PC-3 (cell line): ENCODE measurements at regions not wholly inside any gene's neighbourhood (a gene's known extent, or its start where the extent isn't known, plus 50 kb on each side); places are given as distances from the start of the nearest gene placed in this dataset.
A peak's percentile ranks its signal among the peaks of the same experiment; 100 is the strongest.

ENCODE experiments used
- ATAC-seq: fragments of 200-7000 bp; cut with Tn5 transposase; 2 replicates; pipeline ENCODE4 v1.9.1; 2020; ENCODE audit warnings: mild to moderate bottlenecking, moderate library complexity
- BruUV-seq: library from RNA; stranded (reverse); fragments of 400-500 nt; replicated peaks from 2 replicates; lab custom pipeline; 2021; lab: Mats Ljungman, UMichigan
- CTCF ChIA-PET: fragments of 300-600 bp; sonication (Branson Sonifier 250); formaldehyde crosslinking; loops from one replicate; lab custom pipeline; 2022; ENCODE audit warnings: antibody characterized with exemption; lab: Charles Lee
- POLR2A ChIA-PET: fragments of 300-600 bp; sonication (Branson Sonifier 250); formaldehyde crosslinking; loops from one replicate; lab custom pipeline; 2022; ENCODE audit warnings: antibody characterized with exemption; ENCODE audit not compliant: unreplicated experiment; lab: Charles Lee
- DNase-seq: peaks from one replicate; pipeline ENCODE4 v3.0.0-alpha.2; 2015
- H2AFZ ChIP-seq: fragments of 300-600 bp; sonication (generic); 2 replicates; pipeline ENCODE4 v1.6.0; 2016; ENCODE audit warnings: antibody characterized with exemption, low read length
- H3F3A ChIP-seq: fragments of 300-600 bp; sonication (generic); one replicate; pipeline ENCODE4 v1.6.0; 2017; ENCODE audit warnings: antibody characterized with exemption, low read length, control low read depth, mild to moderate bottlenecking; ENCODE audit not compliant: unreplicated experiment
- H3K27ac ChIP-seq: fragments of 300-600 bp; sonication (generic); 2 replicates; pipeline ENCODE4 v1.5.1; 2016; ENCODE audit warnings: mild to moderate bottlenecking, low read length
- H3K27me3 ChIP-seq: fragments of 300-600 bp; sonication (generic); 2 replicates; pipeline ENCODE4 v1.6.1; 2016; ENCODE audit warnings: low read length, mixed read lengths
- H3K36me3 ChIP-seq: fragments of 300-600 bp; sonication (generic); 2 replicates; pipeline ENCODE4 v1.6.1; 2016; ENCODE audit warnings: low read depth, mixed run types, low read length, mixed read lengths
- H3K4me1 ChIP-seq: fragments of 300-600 bp; sonication (generic); 2 replicates; pipeline ENCODE4 v1.5.1; 2016; ENCODE audit warnings: low read length; ENCODE audit not compliant: insufficient read depth
- H3K4me2 ChIP-seq: fragments of 300-600 bp; sonication (generic); 2 replicates; pipeline ENCODE4 v1.6.0; 2016; ENCODE audit warnings: low read length
- H3K4me3 ChIP-seq: fragments of 300-600 bp; sonication (generic); 2 replicates; pipeline ENCODE4 v1.5.1; 2016; ENCODE audit warnings: mild to moderate bottlenecking, low read length, mixed read lengths
- H3K79me2 ChIP-seq: fragments of 300-600 bp; sonication (generic); 2 replicates; pipeline ENCODE4 v1.6.1; 2017; ENCODE audit warnings: low read length, mixed read lengths
- H3K9ac ChIP-seq: fragments of 300-600 bp; sonication (generic); 2 replicates; pipeline ENCODE4 v1.6.0; 2016; ENCODE audit warnings: mild to moderate bottlenecking, low read length
- H3K9me2 ChIP-seq: fragments of 300-600 bp; sonication (generic); replicated peaks from 2 replicates; pipeline ENCODE4 v1.6.1; 2016; ENCODE audit warnings: mixed run types, low read length, mixed read lengths
- H3K9me3 ChIP-seq: fragments of 300-600 bp; sonication (generic); 2 replicates; pipeline ENCODE4 v1.6.1; 2016; ENCODE audit warnings: low read length, mixed read lengths
- H4K20me1 ChIP-seq: fragments of 300-600 bp; sonication (generic); 2 replicates; pipeline ENCODE4 v1.6.1; 2016; ENCODE audit warnings: low read length, mixed read lengths
- EZH2 ChIP-seq: fragments of 300-600 bp; sonication (generic); IDR thresholded peaks from one replicate; pipeline ENCODE4 v1.6.1; 2017; ENCODE audit warnings: antibody characterized with exemption, mild to moderate bottlenecking, low read length; ENCODE audit not compliant: unreplicated experiment
- EZH2phosphoT487 ChIP-seq: fragments of 300-600 bp; sonication (generic); IDR thresholded peaks from 2 replicates; pipeline ENCODE4 v1.6.1; 2018; ENCODE audit warnings: mild to moderate bottlenecking, antibody characterized with exemption, low read length, borderline replicate concordance
- intact Hi-C: fragments of 100-400 bp; cut with micrococcal nuclease; formaldehyde crosslinking; loops from 2 replicates; pipeline ENCODE4 v1.9.0; 2023
- TF ChIP-seq, protein P1 (sequence below): fragments of 300-600 bp; sonication (generic); conservative IDR thresholded peaks from 2 replicates; pipeline ENCODE4 v1.5.1; 2017; ENCODE audit warnings: antibody characterized with exemption, low read depth, mild to moderate bottlenecking, low read length

DNA sequence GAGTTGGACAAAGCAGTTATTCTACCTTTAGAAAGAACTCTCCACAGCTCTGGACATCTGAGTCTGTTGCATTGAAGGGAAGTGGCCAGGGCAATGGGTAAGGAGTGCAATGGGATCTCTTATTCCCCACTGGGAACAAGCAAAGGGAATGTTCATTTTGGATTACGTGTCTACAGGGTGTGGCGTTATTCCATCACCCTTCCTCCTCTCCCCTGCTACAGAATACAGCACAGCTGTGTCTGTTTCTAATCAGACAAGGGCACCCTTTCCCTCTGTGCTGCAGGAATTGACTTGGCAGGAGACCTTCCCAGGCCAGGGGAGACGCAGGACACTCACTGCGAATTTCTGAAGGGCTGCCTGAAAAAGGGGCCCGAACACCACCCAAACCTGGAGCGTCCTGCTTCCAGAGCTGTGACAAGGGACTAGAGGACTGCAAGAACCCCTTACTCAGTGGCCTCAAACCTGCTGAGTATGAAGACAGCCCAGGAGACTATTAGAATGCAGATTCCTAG lies 163.6 kb upstream of the RAB4A start:
- ChIA-PET CTCF (no interaction called here), POLR2A (no interaction called here)
- BruUV-seq, result no TSS peak
- Histone ChIP-seq H2AFZ (no peak overlapping the region), H3K27me3 (peaks cover 57% of the 10 kb centered on the region), H3K4me1 (no peaks in the 10 kb centered on the region), H3K27ac (no peak overlapping the region), H3K4me3 (no peak overlapping the region), H3K36me3 (no peaks in the 10 kb centered on the region), H3K9me2 (no peaks in the 10 kb centered on the region), H3F3A (no peaks in the 10 kb centered on the region), H3K4me2 (no peak overlapping the region), H3K9ac (no peak overlapping the region), H4K20me1 (no peaks in the 10 kb centered on the region), H3K79me2 (no peaks in the 10 kb centered on the region), H3K9me3 (no peaks in the 10 kb centered on the region)
- DNase-seq (no peak), ATAC-seq (no peak)
- TF ChIP-seq EZH2phosphoT487 (no peak), EZH2 (no peak)
- TF ChIP-seq, protein P1, sequence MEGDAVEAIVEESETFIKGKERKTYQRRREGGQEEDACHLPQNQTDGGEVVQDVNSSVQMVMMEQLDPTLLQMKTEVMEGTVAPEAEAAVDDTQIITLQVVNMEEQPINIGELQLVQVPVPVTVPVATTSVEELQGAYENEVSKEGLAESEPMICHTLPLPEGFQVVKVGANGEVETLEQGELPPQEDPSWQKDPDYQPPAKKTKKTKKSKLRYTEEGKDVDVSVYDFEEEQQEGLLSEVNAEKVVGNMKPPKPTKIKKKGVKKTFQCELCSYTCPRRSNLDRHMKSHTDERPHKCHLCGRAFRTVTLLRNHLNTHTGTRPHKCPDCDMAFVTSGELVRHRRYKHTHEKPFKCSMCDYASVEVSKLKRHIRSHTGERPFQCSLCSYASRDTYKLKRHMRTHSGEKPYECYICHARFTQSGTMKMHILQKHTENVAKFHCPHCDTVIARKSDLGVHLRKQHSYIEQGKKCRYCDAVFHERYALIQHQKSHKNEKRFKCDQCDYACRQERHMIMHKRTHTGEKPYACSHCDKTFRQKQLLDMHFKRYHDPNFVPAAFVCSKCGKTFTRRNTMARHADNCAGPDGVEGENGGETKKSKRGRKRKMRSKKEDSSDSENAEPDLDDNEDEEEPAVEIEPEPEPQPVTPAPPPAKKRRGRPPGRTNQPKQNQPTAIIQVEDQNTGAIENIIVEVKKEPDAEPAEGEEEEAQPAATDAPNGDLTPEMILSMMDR, result no peak
- intact Hi-C loops, result no loop called here

DNA sequence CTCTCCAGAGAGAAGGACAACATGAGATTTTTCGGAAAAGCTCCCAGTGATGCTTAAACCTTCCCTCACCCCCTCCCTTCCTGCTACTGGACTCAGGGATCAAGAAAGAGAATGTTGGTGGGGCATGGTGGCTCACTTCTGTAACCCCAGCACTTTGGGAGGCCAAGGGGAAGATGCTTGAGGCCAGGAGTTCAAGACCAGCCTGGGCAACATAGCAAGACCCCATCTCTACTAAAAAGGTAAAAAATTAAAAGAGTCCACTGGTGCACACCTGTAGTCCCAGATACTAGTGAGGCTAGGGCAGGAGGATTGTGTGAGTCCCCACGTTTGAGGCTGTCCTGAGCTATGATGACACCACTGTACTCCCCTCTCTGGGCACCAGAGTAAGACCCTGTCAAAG lies 162.9 kb upstream of the RAB4A start:
- Histone ChIP-seq H3K4me1 (no peaks in the 10 kb centered on the region), H3K9me3 (no peaks in the 10 kb centered on the region), H3K9ac (no peak overlapping the region), H3K79me2 (no peaks in the 10 kb centered on the region), H3K4me2 (no peak overlapping the region), H3K27ac (no peak overlapping the region), H4K20me1 (no peaks in the 10 kb centered on the region), H3K9me2 (no peaks in the 10 kb centered on the region), H3K36me3 (no peaks in the 10 kb centered on the region), H3K27me3 (peaks cover 51% of the 10 kb centered on the region), H3F3A (no peaks in the 10 kb centered on the region), H2AFZ (no peak overlapping the region), H3K4me3 (no peak overlapping the region)
- ChIA-PET CTCF (no interaction called here), POLR2A (no interaction called here)
- intact Hi-C loops, result no loop called here
- BruUV-seq, result no TSS peak
- no peak for TF ChIP-seq EZH2
- TF ChIP-seq, protein P1, result no peak
- no peak for TF ChIP-seq EZH2phosphoT487
- ATAC-seq (no peak), DNase-seq (no peak)

DNA sequence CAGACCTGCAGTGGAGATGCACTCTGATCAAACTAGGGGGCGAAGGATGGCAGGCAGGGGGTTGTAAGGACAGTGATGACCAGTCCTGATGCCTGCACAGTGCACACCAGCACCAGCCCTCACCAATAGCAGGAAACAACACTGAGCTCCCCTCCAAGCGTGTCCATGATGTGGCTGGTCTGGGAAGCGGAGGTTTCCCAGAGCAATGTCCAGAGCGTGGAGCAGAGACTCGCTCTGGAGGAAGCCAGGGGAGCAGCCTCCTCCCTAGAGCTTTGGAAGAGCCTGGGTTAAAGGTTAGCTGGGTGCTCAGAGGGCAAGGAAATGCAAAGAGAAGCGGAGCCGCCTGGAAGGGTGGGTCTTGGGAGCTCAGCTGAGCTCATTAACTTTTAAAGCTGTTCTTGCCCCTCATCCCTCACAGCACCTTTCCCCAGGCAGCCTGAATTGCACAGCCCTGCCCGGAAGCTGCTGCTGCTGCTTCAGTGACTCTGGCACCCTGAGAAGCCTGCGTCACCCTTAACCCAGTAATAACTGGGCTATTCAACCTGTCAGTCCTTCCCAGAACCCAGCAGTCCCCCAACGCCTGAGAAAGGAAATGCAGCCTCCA lies 162.2 kb upstream of the RAB4A start:
- peak; percentile 35; the same call in 1 of the 2 replicates for ATAC-seq

More for the DNA sequence above, 162.2 kb upstream of the RAB4A start:
- intact Hi-C loops, result no loop called here
- Histone ChIP-seq H3K9me2 (no peaks in the 10 kb centered on the region), H3K9me3 (no peaks in the 10 kb centered on the region), H3K27ac (no peak overlapping the region), H3K4me1 (no peaks in the 10 kb centered on the region), H3K4me2 (no peak overlapping the region), H3F3A (no peaks in the 10 kb centered on the region), H3K4me3 (no peak overlapping the region), H3K9ac (no peak overlapping the region), H2AFZ (no peak overlapping the region), H3K79me2 (no peaks in the 10 kb centered on the region), H3K36me3 (no peaks in the 10 kb centered on the region), H4K20me1 (no peaks in the 10 kb centered on the region), H3K27me3 (peaks cover 44% of the 10 kb centered on the region)
- ChIA-PET CTCF (no interaction called here), POLR2A (no interaction called here)
- TF ChIP-seq EZH2phosphoT487, result no peak
- TF ChIP-seq, protein P1, result no peak
- peak; percentile 22 for DNase-seq
- no TSS peak for BruUV-seq
